GM12873 (cell line): ENCODE measurements at regions not wholly inside any gene's neighbourhood (a gene's known extent, or its start where the extent isn't known, plus 50 kb on each side); places are given as distances from the start of the nearest gene placed in this dataset.

Source experiments
- CTCF ChIP-seq: IDR thresholded peaks from 2 replicates; pipeline ENCODE4 v1.5.1; 2012; ENCODE audit warnings: low read depth, mild to moderate bottlenecking, moderate library complexity, low read length, control low read depth; ENCODE audit not compliant: insufficient read depth; ENCODE audit errors: missing control alignments

GRCh38 chr5:113749334-113749733 is 235.8 kb downstream of the YTHDC2 start:
- TF ChIP-seq CTCF: no peak

- no peak for TF ChIP-seq CTCF
Measured at GRCh38 chr5:113755516-113755915, 242.0 kb downstream of the YTHDC2 start.

- TF ChIP-seq CTCF: no peak
Measured at GRCh38 chr5:113757508-113757907, 244.0 kb downstream of the YTHDC2 start.

- no peak for TF ChIP-seq CTCF
Measured at GRCh38 chr5:113759505-113759904, 246.0 kb downstream of the YTHDC2 start.

GRCh38 chr5:113760486-113760885 is 247.0 kb downstream of the YTHDC2 start:
- no peak for TF ChIP-seq CTCF

GRCh38 chr5:113761594-113761993 is 248.1 kb downstream of the YTHDC2 start:
- no peak for TF ChIP-seq CTCF

GRCh38 chr5:113764382-113764781 is 250.9 kb downstream of the YTHDC2 start:
- no peak for TF ChIP-seq CTCF
